ENCODE measurements at regions not wholly inside any gene's neighbourhood (a gene's known extent, or its start where the extent isn't known, plus 50 kb on each side); places are given as distances from the start of the nearest gene placed in this dataset.
A peak's percentile ranks its signal among the peaks of the same experiment; 100 is the strongest.

DNA sequence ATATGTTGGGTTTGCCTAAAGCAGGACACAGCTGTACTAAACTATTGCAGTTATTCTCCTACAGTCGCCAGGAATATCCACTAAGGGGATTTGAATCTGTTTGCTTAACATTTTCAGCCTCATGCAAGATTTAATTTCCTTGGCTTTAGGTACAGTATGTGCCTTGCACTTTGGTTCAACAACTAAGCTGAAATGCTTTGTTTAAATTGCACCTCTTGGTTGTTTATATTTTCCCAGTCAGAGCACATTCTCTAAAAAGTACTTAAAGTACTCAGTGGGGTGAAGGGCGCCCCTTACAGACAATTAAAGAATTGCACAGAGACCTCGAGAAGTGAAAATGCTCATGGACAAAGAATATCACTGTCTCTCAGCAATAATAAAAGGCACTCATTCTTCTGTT lies 107.8 kb upstream of the MTNR1B start:
- no CpG with 5 or more reads among the region's 3 CpGs for WGBS (ENCODE audit: extremely low coverage, insufficient read length, low lambda C conversion rate)
- Histone ChIP-seq H4K8ac (replicated peaks; ENCODE audit: insufficient read length, low read depth, low read length) (no peak overlapping the region), H3K23me2 (ENCODE audit: insufficient read length, low read depth, low read length, poor library complexity, severe bottlenecking) (no peaks in the 10 kb centered on the region), H3K14ac (ENCODE audit: insufficient read depth, low read length) (no peak overlapping the region), H3K79me2 (ENCODE audit: insufficient read depth, low read length) (no peaks in the 10 kb centered on the region), H3T11ph (ENCODE audit: low read length) (no peak overlapping the region), H4K20me1 (ENCODE audit: control insufficient read depth, insufficient read depth, insufficient read length) (no peaks in the 10 kb centered on the region), H3K27me3 (ENCODE audit: insufficient read depth, low read length) (no peaks in the 10 kb centered on the region), H3K9ac (ENCODE audit: extremely low read depth, insufficient read length, low read length) (no peak overlapping the region), H4K91ac (ENCODE audit: insufficient read length, low read depth, low read length) (no peak overlapping the region), H2BK120ac (ENCODE audit: low read depth, low read length, poor library complexity, severe bottlenecking) (no peak overlapping the region), H2BK20ac (ENCODE audit: low read depth, low read length, poor library complexity, severe bottlenecking) (no peak overlapping the region), H2BK5ac (ENCODE audit: insufficient read length, low read length) (no peak overlapping the region), H2BK12ac (ENCODE audit: insufficient read length, low read depth, low read length) (no peak overlapping the region), H2AK5ac (ENCODE audit: insufficient read length, low read length) (no peak overlapping the region), H3K18ac (ENCODE audit: insufficient read length, low read depth, low read length) (no peak overlapping the region), H4K5ac (ENCODE audit: insufficient read length, low read depth, low read length) (no peak overlapping the region), H3K23ac (ENCODE audit: insufficient read length, low read depth, low read length) (no peak overlapping the region), H3K56ac (ENCODE audit: insufficient read length, low read depth, low read length) (no peak overlapping the region), H2BK15ac (ENCODE audit: low read depth, low read length) (no peak overlapping the region), H2AFZ (ENCODE audit: low read length) (no peak overlapping the region), H3K4me1 (ENCODE audit: insufficient read depth, low read length) (no peaks in the 10 kb centered on the region), H3K9me3 (ENCODE audit: control insufficient read depth, low read depth, low read length) (no peaks in the 10 kb centered on the region), H3K27ac (ENCODE audit: insufficient read length, low read depth, low read length) (no peak overlapping the region), H3K79me1 (ENCODE audit: insufficient read depth, low read depth, low read length, poor library complexity, severe bottlenecking) (no peaks in the 10 kb centered on the region), H3K4ac (ENCODE audit: low read depth, low read length) (no peak overlapping the region), H3K4me2 (ENCODE audit: insufficient read depth, insufficient read length, low read length) (no peak overlapping the region)
- H3K9me3 Mint-ChIP-seq = no peaks in the 10 kb centered on the region
- no peak overlapping the region for H3K4me3 Mint-ChIP-seq
- H3K27me3 Mint-ChIP-seq (ENCODE audit: low read depth) = no peaks in the 10 kb centered on the region
- no peak overlapping the region for H3K27ac Mint-ChIP-seq
- H3K4me1 Mint-ChIP-seq = peaks cover 0 to 4% of the 10 kb centered on the region in 2 experiments; a peak in 1 of 4 replicates
- TF ChIP-seq, protein P1, sequence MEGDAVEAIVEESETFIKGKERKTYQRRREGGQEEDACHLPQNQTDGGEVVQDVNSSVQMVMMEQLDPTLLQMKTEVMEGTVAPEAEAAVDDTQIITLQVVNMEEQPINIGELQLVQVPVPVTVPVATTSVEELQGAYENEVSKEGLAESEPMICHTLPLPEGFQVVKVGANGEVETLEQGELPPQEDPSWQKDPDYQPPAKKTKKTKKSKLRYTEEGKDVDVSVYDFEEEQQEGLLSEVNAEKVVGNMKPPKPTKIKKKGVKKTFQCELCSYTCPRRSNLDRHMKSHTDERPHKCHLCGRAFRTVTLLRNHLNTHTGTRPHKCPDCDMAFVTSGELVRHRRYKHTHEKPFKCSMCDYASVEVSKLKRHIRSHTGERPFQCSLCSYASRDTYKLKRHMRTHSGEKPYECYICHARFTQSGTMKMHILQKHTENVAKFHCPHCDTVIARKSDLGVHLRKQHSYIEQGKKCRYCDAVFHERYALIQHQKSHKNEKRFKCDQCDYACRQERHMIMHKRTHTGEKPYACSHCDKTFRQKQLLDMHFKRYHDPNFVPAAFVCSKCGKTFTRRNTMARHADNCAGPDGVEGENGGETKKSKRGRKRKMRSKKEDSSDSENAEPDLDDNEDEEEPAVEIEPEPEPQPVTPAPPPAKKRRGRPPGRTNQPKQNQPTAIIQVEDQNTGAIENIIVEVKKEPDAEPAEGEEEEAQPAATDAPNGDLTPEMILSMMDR (conservative IDR thresholded peaks at IDR 0.05) = peak; percentile 70
- DNase-seq = no peak
- H3K36me3 Mint-ChIP-seq (ENCODE audit: insufficient read depth in 1 of 3, low read depth in 3 of 3) = peaks cover 0 to 3% (median 0%) of the 10 kb centered on the region in 3 experiments; a peak in 1 of 7 replicates
